NCI-H146 treated with DMSO at 0.1 percent for 48 hours (cell line): ENCODE measurements at regions not wholly inside any gene's neighbourhood (a gene's known extent, or its start where the extent isn't known, plus 50 kb on each side); places are given as distances from the start of the nearest gene placed in this dataset.
"Not testable (repeated sequence)": the region's sequence is repeated elsewhere in the genome, so short reads cannot be mapped to it uniquely, and the experiment has no call there.

Source experiments
- DNase-seq: peaks from one replicate; lab custom pipeline; 2025; ENCODE audit not compliant: unreplicated experiment; lab: John Stamatoyannopoulos, UW

DNA sequence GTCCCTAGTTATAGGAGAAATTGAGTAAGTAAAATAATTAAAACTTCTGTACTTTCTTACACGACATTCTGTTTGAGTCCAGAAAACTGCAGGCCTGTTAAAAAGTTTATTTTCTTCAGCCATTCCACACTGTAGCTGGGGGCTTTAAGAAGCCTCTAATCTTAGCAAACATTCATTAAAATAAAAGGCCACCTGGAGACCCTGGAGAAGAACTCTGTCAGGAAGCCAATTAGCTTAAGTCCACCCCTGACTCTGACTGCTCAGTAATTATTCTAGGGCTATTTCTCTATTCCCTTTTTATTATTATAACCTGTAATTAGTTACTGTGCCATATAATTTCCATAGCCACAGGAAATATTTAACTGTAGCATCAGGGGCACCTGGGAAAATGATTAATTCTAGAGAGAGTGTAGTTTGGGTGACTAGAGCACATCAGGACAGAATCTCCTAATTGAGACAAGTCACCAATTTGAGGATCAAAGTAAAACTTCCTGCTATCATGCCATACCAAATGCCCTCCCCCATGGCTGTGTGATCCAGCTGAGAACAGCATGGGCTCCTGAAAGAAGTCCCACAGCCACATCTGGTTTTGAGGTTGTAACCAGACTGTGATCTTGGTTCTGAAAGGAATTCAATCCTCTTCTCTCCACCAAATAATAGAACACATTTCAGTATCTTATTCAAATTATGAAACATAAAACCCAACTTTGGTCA lies 1302.3 kb downstream of the XPNPEP1 start:
- no peak for DNase-seq

DNA sequence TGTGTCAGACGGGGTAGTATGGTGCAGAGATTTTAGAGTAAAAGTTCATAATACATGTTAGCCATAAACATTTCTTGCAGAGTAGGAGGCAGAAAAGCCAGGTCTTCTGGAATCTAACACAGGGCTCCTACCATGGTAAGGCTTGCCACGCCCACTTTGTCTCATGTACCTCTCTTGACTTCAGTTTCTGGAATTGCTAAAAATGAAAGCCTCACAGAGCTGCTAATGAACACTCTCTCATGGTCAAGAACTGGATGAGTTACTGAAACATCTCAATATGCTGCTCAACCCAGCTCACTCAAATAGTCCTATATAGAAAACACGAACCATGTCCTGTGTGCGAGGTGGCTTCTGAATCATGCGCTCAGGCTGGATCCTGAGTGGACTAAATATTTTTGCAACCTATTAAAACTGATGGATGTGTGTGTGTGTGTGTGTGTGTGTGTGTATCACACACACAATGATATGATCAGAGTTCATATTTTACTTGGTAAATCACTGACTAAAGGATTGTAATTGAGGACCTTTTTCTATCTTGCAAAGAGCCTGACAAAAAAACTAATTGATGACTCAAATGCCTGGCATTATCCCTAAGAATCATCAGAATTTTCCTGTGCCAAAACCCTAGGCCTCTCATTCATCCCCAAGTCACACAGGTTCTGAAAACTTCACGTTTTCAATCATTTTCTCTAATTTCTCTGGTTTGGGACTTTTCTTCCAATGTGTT lies 1306.6 kb downstream of the XPNPEP1 start:
- DNase-seq = no peak

DNA sequence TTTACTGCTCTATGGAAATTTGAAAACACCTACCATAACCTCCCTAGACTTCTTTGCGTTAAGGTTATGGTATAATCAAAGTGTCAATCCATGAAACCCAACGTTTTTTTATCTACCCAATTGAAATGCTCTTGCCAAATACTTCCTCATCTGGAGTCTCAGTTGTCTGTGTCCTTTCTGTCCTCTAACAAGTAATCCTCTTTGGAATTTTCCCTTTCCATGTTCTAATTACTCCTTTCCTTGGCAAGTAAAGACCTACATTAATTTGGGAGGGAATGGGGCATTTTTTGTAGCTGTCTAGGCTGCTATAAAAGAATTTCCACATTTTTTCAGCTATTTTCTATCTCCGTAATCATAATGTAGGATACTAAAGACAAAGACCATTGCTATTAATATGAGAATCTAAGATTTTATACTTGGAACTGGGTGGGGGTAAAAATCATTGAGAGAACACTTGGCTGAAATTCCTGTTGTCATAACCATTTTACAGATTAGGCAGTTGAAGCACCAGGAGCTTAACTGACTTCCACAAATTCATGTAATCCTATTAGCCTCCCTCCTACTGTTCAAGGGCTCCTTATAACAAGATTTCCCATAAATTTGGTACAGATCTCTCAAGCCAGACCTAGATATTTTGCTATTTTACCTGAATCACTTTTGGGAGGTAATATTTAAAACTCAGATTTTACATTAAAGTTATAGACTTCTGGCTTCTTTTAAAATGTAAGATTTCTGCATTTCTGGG lies 1307.6 kb downstream of the XPNPEP1 start:
- no peak for DNase-seq

DNA sequence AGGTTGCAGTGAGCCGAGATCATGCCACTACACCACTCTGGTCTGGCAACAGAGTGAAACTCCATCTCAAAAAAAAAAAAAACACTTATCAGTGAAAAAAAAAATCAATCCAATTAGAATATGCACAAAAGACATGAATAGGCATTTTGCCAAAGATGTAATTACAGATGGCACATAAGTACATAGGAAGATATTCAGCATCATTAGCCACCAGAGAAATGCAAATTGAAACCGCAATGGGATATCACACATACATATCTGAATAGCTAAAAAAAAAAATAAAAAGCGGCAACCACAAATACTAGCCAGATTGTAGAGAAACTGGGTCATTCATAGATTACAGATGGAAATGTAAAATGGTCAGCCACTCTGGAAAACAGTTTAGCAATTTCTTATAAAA lies 1310.8 kb downstream of the XPNPEP1 start:
- no peak for DNase-seq

DNA sequence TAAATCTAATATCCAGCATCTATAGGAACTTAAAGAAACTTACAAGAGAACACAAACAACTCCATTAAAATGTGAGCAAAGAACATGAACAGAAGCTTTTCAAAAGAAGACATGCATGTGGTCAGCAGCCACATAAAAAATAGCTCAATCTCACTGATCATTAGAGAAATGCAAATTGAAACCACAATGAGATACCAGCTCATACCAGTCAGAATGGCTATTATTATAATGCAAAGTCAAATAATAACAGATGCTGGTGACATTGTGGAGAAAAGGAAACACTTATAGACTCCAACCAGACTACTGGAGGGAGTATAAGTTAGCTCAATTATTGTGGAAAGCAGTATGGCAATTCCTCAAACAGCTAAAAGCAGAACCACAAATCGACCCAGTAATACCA lies 1314.5 kb downstream of the XPNPEP1 start:
- no peak for DNase-seq

DNA sequence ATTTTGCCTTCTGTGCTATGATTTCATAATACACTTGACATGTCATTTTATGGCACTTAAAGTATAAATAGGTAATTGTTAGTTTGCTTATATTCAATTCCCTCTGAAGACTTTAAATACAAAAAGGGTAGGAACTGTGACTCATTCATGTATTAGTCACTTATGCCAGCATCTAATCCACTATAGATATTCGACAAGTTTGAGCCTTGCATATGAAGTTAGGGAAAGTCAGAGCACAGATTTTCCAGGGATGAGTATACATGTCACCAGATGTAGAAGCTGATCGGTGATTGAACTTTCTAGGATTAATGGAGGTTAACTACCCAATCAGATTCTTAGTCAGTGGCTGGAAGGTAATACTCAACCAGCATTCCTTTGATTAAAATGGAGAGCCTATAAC lies 1321.5 kb downstream of the XPNPEP1 start:
- DNase-seq = no peak

DNA sequence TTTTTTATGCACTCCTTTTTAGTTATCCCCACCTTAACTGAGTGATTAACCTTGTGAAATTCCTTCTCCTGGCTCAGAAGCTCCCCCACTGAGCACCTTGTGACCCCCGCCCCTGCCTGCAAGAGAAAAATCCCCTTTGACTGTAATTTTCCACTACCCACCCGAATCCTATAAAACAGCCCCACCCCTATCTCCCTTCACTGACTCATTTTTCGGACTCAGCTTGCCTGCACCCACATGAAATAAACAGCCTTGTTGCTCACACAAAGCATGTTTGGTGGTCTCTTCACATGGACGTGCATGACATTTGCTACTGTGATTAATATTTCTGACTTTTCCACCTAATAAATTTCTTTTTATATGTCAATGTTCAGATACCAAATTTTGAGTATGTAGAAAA lies 1322.8 kb downstream of the XPNPEP1 start:
- DNase-seq = not testable (repeated sequence)

DNA sequence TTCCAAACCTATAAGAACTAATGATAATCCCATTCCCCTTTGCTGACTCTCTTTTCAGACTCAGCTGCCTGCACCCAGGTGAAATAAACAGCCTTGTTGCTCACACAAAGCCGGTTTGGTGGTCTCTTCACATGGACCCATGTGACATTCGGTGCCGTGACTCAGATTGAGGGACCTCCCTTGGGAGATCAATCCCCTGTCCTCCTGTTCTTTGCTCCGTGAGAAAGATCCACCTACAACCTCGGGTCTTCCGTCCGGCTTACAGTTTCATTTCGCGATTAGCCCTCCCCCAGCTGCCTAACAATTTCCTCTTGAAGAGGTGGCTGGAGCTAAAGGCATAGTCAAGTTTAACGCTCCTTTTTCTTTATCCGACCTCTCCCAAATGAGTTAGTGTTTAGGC lies 1324.0 kb downstream of the XPNPEP1 start:
- not testable (repeated sequence) for DNase-seq

DNA sequence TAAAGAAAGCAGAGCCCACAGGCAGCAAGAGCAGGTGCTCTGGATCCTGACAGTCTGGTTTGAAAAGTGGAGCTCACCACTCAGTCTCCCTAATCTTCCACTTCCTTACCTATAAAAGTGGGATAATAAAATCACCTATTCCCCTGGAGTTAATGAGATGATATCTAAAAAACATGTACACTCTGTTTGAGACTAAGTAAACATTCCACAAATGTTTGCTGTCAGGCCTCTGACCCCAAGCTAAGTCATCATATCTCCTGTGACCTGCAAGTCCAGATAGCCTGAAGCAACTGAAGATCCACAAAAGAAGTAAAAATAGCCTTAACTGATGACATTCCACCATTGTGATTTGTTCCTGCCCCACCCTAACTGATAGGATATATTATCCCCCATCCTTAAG lies 1324.5 kb downstream of the XPNPEP1 start:
- DNase-seq = no peak

DNA sequence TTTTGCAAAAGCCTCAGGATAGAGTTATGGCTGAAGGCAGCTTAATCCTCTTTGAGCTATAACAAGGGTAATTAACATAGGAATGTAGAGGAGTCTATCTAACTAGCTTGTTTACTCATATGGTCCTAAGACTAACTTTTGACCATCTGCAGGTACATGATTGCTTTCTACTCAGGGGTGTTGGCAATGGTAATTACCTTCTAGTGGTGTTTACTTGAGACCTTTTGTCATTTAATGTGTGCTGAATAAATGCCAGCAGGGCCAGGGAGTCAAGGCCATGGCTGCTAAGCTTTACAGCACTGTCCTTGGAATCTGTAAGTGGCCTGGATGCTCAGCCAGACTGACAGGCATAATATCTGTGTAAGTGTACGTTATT lies 1325.0 kb downstream of the XPNPEP1 start:
- no peak for DNase-seq

DNA sequence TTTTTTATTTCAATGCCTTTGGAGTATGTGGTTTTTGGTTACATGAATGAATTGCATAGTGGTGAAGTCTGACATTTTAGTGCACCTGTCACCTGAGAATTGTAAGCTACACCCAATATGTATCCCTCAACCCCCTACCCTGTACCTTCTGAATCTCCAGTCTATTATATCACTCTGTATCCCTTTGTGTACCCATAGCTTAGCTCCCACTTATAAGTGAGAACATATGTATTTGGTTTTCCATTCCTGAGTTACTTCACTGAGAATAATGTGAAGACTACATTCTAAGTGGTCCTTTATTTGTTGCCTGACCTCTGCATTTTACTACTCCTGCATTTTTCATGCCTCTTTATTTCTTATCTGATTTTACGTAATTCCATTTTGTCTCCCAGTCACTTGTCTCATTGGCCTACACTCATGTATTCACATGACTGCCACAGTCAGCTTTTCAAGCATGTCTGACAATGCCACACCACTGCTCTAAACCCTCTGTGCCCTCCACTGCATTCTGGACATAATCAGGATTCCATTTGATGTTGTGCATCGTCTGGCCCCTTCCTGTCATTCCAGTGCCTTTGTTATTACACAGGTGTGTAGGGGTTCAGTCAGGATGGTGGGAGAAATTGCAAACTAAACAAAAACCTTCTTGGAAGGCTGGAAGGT lies 1325.5 kb downstream of the XPNPEP1 start:
- DNase-seq = no peak

DNA sequence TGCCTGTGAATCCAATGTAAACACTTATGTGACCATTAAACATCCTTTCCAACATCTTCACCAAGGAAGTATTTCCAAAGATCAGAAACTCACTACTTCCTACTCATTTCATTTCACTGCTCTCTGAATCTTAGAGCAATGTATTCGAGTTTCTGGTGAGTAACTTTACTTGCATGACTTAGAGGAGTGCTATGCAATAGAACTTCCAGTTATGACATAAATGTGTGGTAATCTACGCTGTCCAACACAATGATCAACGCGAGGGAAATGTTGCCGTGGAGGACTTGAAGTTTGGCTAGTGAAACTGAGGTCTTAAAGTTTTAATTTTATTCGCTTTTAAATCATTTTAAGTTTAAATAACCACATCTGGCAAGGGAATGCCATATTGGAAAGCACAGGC lies 1326.3 kb downstream of the XPNPEP1 start:
- no peak for DNase-seq

DNA sequence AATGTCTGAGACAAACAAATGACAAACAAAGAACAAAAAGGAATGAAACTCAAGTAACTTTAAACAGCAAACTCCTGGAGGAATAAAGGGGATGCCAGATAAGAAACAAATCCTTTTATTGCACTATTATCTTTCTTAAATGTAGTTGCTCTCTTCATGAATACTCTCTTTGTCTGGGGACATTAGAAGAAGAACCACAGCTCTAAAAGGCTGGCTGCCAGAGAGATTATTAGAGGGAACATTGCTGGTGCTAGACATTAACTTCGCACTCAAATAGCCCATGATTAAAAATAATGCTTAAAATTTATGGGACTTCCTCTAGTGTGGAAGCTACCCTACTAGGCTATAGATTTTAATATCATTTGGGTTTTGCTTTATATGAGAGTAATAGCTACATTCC lies 1330.4 kb downstream of the XPNPEP1 start:
- DNase-seq = no peak

DNA sequence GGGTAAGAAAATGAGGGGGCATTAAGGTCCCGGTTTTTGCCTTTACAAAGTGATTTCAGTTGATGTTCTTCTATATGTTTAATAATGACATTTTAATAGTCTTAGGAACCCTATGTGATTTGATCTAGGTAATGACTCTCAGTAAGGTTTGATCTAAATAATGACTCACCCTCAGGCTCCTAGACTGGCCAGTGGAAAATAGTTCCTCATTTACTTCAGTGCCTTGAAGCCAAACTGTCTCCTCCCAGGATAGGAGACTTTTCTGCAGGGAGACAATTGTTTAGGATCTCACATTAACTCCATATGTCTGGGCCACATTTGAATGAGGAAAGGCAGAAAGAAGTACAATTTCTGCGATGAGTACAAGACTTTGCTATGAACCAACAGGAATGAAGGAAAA lies 1331.9 kb downstream of the XPNPEP1 start:
- DNase-seq = no peak

DNA sequence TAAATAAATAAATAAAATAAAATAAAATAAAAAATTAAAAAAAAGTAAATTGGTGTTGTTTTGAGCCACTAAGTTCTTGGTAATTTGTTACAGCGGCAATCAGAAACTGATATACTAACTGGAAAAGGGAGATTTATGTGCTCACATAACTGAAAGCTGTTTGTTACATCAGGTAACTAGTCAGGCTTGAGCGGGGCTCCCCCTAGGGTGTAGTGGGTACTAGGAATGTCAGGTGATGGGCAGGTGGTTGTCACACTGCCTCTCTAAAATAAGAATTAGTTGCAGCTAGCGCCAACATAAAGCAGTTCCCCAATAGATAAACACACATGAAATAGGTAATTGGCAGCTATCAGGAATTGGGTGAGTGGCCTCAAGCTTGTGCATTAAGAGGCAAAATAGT lies 1336.9 kb downstream of the XPNPEP1 start:
- no peak for DNase-seq

DNA sequence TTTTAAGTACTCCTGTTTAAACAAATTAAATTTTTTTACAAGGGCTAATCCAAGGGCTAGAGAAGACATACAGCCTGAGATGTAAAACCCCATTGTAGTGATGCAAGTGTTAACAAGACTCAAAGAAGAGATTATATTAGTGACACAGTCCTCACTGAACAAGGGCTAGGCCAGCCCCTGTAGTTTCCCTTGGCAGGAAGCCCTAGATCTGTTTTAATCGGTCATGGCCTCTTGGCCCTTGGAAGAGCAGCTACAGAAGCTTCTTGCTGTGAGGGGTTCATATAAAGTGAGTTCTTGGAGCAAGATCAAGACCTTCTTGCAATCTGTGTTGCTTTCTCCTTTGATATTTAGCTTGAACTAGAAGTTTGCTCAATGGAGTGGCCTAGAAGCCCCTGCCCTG lies 1339.4 kb downstream of the XPNPEP1 start:
- no peak for DNase-seq

DNA sequence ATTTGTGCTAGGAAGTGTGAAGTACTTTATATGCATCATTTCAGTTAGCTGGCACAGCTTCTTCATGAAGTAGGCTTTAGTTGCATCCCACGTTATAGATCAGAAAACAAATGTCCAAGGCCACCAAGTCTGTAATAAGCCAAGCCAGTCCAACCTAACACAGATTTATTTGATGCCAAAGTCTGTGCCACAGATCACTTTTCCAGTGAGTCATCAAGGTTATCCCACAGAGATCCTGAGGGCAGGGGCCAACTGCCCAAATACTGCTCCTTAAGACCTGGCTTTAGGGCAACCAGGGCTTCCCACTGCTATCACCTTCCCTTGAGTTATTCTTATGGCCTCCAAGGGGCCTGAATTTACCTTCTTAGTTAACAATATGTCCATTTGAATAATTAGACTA lies 1340.4 kb downstream of the XPNPEP1 start:
- DNase-seq = no peak

DNA sequence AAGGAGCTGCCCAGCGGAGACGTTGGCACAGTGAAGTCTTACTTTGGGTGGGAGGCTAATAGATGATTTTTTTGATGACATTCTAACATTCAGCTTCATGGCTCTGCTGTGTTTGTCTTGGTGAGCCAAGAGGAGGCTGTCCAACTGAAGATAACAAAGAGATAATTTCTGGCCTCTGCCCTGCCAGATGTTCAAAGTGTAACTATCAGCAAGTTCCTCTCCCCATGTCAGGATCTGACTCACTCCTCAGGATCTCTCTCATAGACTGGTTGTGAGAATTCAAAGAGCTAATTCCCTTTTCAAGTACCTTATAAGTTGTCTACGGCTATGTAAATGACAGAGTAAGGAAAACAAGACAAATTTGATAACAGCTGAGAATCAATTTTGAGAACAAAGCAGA lies 1340.9 kb downstream of the XPNPEP1 start:
- no peak for DNase-seq

DNA sequence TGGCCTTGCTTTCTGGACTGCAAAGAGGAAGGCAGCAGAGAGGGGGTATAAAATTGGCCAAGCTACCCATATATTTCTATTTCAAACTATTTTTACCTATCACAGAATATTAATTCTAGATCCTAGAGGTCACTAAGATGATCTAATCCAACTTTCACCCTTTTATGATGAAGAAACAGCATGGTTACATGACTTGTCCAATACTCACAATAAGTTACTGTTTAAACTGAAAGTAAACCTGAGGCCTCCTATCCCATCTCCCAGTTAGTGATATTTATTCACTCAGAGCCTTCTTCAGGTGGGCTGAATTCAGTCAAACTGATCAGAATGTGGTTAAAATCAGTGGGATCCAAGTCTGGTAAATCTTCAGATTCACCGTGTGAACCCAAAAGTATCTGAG lies 1345.1 kb downstream of the XPNPEP1 start:
- DNase-seq = no peak

DNA sequence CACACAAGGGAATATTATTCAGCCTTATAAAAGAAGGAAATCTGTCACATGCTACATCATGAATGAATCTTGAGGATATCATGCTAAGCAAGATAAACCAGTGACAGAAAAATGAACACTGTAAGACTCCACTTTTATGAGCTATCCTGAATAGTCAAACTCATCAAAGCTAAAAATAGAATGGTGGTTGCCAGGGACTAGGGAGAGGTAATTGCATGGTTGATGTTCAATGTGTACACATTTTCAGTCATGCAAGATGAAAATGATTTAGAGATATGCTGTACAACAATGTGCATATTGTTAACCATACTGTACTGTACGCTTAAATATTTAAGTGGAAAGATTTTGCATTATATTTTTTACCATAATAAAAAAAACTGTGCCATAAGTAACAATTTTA lies 1349.1 kb downstream of the XPNPEP1 start:
- no peak for DNase-seq

DNA sequence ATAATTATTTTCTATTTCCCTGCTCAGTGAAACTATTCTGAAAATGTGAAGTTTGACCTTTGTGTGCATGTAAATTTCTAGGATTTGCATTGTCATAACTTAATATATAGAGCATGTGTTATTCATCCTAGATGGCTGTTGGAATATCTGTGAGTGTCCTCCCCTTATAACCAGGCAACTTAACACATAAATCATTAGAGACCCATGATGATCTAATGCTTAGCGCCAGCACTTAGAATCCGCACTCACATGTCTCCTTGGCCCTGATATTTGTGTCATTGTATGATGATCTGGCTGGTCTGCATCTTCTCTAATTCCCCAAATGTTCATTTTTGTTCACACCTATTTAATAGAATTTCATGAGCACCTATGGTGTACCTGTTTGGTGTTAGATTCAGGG lies 1354.5 kb downstream of the XPNPEP1 start:
- DNase-seq = no peak
